ENCODE measurements at regions not wholly inside any gene's neighbourhood (a gene's known extent, or its start where the extent isn't known, plus 50 kb on each side); places are given as distances from the start of the nearest gene placed in this dataset.

DNA sequence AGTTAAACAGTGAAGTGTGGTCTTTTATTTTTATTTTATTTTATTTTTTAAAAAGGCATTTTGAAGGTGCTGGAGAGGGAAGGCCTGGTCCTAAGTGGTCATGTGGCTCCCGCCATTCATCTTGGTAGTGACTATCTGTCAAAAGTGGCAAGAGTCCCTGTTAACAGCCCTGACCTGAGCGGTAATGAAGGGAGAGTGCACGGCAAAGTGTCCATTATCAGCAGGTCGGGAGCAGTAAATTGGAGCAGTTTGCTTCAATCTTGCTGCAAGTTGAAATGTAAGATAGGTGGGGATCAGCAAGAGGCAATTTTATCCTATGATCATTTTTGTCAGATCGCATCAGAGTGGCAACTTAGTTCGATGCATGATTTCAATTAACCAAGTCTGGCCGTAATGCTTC is 227.4 kb upstream of the SP4 start:
- no peaks in the 10 kb centered on the region for H3K9me3 ChIP-seq
- H3K27me3 ChIP-seq, result no peaks in the 10 kb centered on the region
- H3K27ac ChIP-seq, result no peak overlapping the region
- intact Hi-C loops (cut with DNase I), result no loop called here
- no peak overlapping the region for H3K4me3 ChIP-seq
- H3K36me3 ChIP-seq, result no peaks in the 10 kb centered on the region
- no peak for DNase-seq (ENCODE audit: extremely low spot score in 2 of 2)
- no peaks in the 10 kb centered on the region for H3K4me1 ChIP-seq
- TF ChIP-seq, protein P1, sequence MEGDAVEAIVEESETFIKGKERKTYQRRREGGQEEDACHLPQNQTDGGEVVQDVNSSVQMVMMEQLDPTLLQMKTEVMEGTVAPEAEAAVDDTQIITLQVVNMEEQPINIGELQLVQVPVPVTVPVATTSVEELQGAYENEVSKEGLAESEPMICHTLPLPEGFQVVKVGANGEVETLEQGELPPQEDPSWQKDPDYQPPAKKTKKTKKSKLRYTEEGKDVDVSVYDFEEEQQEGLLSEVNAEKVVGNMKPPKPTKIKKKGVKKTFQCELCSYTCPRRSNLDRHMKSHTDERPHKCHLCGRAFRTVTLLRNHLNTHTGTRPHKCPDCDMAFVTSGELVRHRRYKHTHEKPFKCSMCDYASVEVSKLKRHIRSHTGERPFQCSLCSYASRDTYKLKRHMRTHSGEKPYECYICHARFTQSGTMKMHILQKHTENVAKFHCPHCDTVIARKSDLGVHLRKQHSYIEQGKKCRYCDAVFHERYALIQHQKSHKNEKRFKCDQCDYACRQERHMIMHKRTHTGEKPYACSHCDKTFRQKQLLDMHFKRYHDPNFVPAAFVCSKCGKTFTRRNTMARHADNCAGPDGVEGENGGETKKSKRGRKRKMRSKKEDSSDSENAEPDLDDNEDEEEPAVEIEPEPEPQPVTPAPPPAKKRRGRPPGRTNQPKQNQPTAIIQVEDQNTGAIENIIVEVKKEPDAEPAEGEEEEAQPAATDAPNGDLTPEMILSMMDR (IDR thresholded peaks at IDR 0.05), result no peak
- TF ChIP-seq POLR2A (IDR thresholded peaks at IDR 0.05) (no peak), POLR2AphosphoS5 (IDR thresholded peaks at IDR 0.05; ENCODE audit: insufficient read depth in 1 of 2, low read depth in 1 of 2) (no peak)

DNA sequence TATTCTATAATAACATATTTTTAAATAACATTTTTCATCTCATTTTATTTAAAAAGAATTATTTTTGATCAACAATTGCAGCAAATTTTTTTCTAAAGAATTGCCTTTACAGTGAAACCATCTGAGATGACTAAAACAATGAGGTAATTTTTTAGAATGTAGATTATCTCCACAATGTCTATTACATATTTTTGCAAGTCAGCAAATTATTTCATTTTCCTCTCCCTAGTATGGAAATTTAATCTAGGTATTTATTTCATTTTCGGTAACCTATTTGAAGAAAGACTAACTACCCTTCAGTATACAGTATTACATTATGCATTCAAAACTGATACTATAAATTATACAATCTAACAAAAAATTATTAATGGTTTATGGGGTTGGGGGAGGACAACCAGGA is 213.2 kb upstream of the SP4 start:
- Histone ChIP-seq H3K4me1 (no peaks in the 10 kb centered on the region), H3K9me3 (no peaks in the 10 kb centered on the region), H3K27me3 (no peaks in the 10 kb centered on the region), H3K4me3 (no peak overlapping the region), H3K27ac (no peak overlapping the region), H3K36me3 (no peaks in the 10 kb centered on the region)
- intact Hi-C loops (cut with DNase I), result no loop called here
- no peak for DNase-seq (ENCODE audit: extremely low spot score in 2 of 2)
- TF ChIP-seq POLR2AphosphoS5 (IDR thresholded peaks at IDR 0.05; ENCODE audit: insufficient read depth in 1 of 2, low read depth in 1 of 2) (no peak), POLR2A (IDR thresholded peaks at IDR 0.05) (no peak)
- TF ChIP-seq, protein P1 (IDR thresholded peaks at IDR 0.05), result no peak

DNA sequence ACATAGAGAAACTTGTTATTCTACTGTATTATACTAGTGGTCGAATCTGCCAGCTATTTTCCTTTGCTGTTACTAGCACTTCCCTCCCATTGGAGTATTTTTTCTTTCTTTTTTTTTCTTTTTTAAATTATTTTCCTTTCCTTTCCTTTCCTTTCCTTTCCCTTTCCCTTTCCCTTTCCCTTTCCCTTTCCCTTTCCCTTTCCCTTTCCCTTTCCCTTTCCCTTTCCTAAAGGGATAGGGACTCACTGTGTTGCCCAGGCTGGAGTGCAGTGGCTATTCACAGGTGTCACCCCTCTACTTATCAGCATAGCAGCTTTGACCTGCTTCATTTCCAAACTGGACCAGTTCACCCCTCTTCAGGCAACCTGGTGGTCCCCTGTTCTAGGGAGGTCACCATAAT is 212.6 kb upstream of the SP4 start:
- Histone ChIP-seq H3K27ac (no peak overlapping the region), H3K27me3 (no peaks in the 10 kb centered on the region), H3K4me3 (no peak overlapping the region), H3K4me1 (no peaks in the 10 kb centered on the region), H3K36me3 (no peaks in the 10 kb centered on the region), H3K9me3 (no peaks in the 10 kb centered on the region)
- no peak for DNase-seq (ENCODE audit: extremely low spot score in 2 of 2)
- intact Hi-C loops (cut with DNase I), result no loop called here
- TF ChIP-seq POLR2AphosphoS5 (IDR thresholded peaks at IDR 0.05; ENCODE audit: insufficient read depth in 1 of 2, low read depth in 1 of 2) (no peak), POLR2A (IDR thresholded peaks at IDR 0.05) (no peak)
- TF ChIP-seq, protein P1 (IDR thresholded peaks at IDR 0.05), result no peak

DNA sequence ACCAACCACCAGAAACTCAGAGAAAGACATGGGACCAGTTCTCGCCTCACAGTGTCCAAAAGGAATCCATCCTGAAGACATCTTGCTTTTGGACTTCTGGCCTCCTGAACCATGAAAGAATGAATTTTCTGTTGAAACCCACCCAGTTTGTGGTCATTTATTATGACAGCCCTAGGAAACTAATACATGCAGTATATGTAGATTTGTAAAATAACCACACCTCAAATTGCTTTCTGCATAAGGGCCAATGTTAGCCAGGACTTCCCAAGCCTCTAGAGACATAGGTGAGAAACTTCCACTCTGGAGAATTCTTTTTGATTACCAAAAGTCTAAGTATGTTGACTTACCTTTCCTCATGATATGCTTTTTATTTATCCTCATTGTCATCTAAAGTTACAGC is 210.5 kb upstream of the SP4 start:
- Histone ChIP-seq H3K4me3 (no peak overlapping the region), H3K36me3 (no peaks in the 10 kb centered on the region), H3K9me3 (no peaks in the 10 kb centered on the region), H3K27me3 (no peaks in the 10 kb centered on the region), H3K27ac (no peak overlapping the region), H3K4me1 (no peaks in the 10 kb centered on the region)
- no peak for DNase-seq (ENCODE audit: extremely low spot score in 2 of 2)
- intact Hi-C loops (cut with DNase I), result no loop called here
- TF ChIP-seq, protein P1 (IDR thresholded peaks at IDR 0.05), result no peak
- TF ChIP-seq POLR2AphosphoS5 (IDR thresholded peaks at IDR 0.05; ENCODE audit: insufficient read depth in 1 of 2, low read depth in 1 of 2) (no peak), POLR2A (IDR thresholded peaks at IDR 0.05) (no peak)

DNA sequence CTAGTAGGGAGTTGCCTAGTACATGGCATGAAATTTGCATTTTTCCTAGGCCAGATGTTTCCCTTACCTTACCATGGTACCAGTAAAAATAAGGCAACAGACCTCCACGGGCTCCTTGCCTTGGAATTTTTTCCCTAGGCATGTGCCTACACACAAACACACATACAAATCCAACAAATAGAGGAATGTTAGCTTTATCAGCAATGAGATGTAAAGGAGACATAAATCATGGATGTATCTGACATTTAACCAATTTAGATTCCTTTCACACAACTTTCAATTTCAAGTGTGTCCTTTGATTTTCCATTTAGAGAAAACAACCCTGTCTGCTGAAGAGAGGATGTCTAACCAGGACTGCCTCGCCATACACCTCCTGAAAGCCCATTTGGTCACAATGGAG is 209.7 kb upstream of the SP4 start:
- Histone ChIP-seq H3K9me3 (no peaks in the 10 kb centered on the region), H3K36me3 (no peaks in the 10 kb centered on the region), H3K4me3 (no peak overlapping the region), H3K4me1 (no peaks in the 10 kb centered on the region), H3K27me3 (no peaks in the 10 kb centered on the region), H3K27ac (no peak overlapping the region)
- TF ChIP-seq POLR2A (IDR thresholded peaks at IDR 0.05) (no peak), POLR2AphosphoS5 (IDR thresholded peaks at IDR 0.05; ENCODE audit: insufficient read depth in 1 of 2, low read depth in 1 of 2) (no peak)
- TF ChIP-seq, protein P1 (IDR thresholded peaks at IDR 0.05), result no peak
- no peak for DNase-seq (ENCODE audit: extremely low spot score in 2 of 2)
- intact Hi-C loops (cut with DNase I), result no loop called here
